Loucy (cell line): ENCODE measurements at regions not wholly inside any gene's neighbourhood (a gene's known extent, or its start where the extent isn't known, plus 50 kb on each side); places are given as distances from the start of the nearest gene placed in this dataset.

Experiments used
- EZH2phosphoT487 ChIP-seq: fragments of 200-600 bp; IDR thresholded peaks from 2 replicates; pipeline ENCODE4 v1.6.1; 2018; ENCODE audit warnings: antibody characterized with exemption, mild to moderate bottlenecking, moderate library complexity, borderline replicate concordance
- TF ChIP-seq, protein P1 (sequence below): fragments of 200-600 bp; sonication (generic); conservative IDR thresholded peaks from 2 replicates; pipeline ENCODE4 v1.5.1; 2014; ENCODE audit warnings: mild to moderate bottlenecking, antibody characterized with exemption, low read length

DNA sequence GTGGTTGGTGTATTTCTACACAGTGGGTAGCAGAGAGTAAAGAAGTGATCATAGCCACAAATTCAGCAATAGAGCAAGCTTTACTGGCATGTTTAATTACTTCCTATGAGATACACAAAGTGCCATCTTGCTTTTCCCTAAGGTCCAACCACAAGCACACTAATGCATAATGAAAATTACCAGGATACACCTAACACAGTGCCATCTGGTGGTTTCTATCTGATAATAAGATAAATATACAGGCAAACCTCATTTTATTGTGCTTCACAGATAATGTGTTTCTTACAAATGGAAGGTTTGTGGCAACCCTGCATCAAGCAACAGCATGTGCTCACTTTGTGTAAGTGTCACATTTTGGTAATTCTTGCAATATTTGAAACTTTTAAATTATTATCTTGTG, 223.0 kb downstream of the NSUN3 start:
- TF ChIP-seq EZH2phosphoT487, result no peak
- TF ChIP-seq, protein P1, sequence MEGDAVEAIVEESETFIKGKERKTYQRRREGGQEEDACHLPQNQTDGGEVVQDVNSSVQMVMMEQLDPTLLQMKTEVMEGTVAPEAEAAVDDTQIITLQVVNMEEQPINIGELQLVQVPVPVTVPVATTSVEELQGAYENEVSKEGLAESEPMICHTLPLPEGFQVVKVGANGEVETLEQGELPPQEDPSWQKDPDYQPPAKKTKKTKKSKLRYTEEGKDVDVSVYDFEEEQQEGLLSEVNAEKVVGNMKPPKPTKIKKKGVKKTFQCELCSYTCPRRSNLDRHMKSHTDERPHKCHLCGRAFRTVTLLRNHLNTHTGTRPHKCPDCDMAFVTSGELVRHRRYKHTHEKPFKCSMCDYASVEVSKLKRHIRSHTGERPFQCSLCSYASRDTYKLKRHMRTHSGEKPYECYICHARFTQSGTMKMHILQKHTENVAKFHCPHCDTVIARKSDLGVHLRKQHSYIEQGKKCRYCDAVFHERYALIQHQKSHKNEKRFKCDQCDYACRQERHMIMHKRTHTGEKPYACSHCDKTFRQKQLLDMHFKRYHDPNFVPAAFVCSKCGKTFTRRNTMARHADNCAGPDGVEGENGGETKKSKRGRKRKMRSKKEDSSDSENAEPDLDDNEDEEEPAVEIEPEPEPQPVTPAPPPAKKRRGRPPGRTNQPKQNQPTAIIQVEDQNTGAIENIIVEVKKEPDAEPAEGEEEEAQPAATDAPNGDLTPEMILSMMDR, result peak; percentile 65
